ENCODE measurements at regions not wholly inside any gene's neighbourhood (a gene's known extent, or its start where the extent isn't known, plus 50 kb on each side); places are given as distances from the start of the nearest gene placed in this dataset.

- no peak overlapping the region for H3K4me3 ChIP-seq (ENCODE audit: low read depth, low read length)
These were observed 140.4 kb downstream of the FAM161A start for GRCh38 chr2:61713457-61713856.

GRCh38 chr2:61712060-61712459 lies 141.8 kb downstream of the FAM161A start:
- no peak overlapping the region for H3K4me3 ChIP-seq (ENCODE audit: low read depth, low read length)
- no peak for TF ChIP-seq CTCF (IDR thresholded peaks at IDR 0.05; ENCODE audit: low read depth, low read length)

More at GRCh38 chr2:61713457-61713856, 140.4 kb downstream of the FAM161A start:
- TF ChIP-seq CTCF (IDR thresholded peaks at IDR 0.05; ENCODE audit: low read depth, low read length), result no peak

- no peak overlapping the region for H3K4me3 ChIP-seq (ENCODE audit: low read depth, low read length)
- TF ChIP-seq CTCF (IDR thresholded peaks at IDR 0.05; ENCODE audit: low read depth, low read length), result no peak
These were observed 143.1 kb downstream of the FAM161A start for GRCh38 chr2:61710711-61711110.

GRCh38 chr2:61707984-61708852 lies 145.6 kb downstream of the FAM161A start:
- no peak overlapping the region for H3K4me3 ChIP-seq (ENCODE audit: low read depth, low read length)
- TF ChIP-seq CTCF (IDR thresholded peaks at IDR 0.05; ENCODE audit: low read depth, low read length), result no peak

- no peak overlapping the region for H3K4me3 ChIP-seq (ENCODE audit: low read depth, low read length)
- no peak for TF ChIP-seq CTCF (IDR thresholded peaks at IDR 0.05; ENCODE audit: low read depth, low read length)
These were observed 148.2 kb downstream of the FAM161A start for GRCh38 chr2:61705625-61706024.

- no peak for TF ChIP-seq CTCF (IDR thresholded peaks at IDR 0.05; ENCODE audit: low read depth, low read length)
- H3K4me3 ChIP-seq (ENCODE audit: low read depth, low read length), result no peak overlapping the region
These were observed 149.5 kb downstream of the FAM161A start for GRCh38 chr2:61704364-61704763.

GRCh38 chr2:61702088-61702467 lies 151.8 kb downstream of the FAM161A start:
- H3K4me3 ChIP-seq (ENCODE audit: low read depth, low read length), result no peak overlapping the region
- TF ChIP-seq CTCF (IDR thresholded peaks at IDR 0.05; ENCODE audit: low read depth, low read length), result no peak

All from WI38 (cell line).